GM21717 (cell line): ENCODE measurements at regions not wholly inside any gene's neighbourhood (a gene's known extent, or its start where the extent isn't known, plus 50 kb on each side); places are given as distances from the start of the nearest gene placed in this dataset.
A peak's percentile ranks its signal among the peaks of the same experiment; 100 is the strongest.
"Not testable (repeated sequence)": the region's sequence is repeated elsewhere in the genome, so short reads cannot be mapped to it uniquely, and the experiment has no call there.

Experiments
- ATAC-seq: cut with Tn5 transposase; IDR thresholded peaks from one replicate; pipeline ENCODE4 v1.9.1; 2021; ENCODE audit warnings: mild to moderate bottlenecking, moderate library complexity; ENCODE audit not compliant: unreplicated experiment

- ATAC-seq = no peak
Observed at GRCh38 chr7:138169441-138169851, 93.2 kb downstream of the AKR1D1 start.

GRCh38 chr7:138170298-138170697, 94.0 kb downstream of the AKR1D1 start:
- ATAC-seq = no peak

GRCh38 chr7:138170959-138171703, 94.9 kb downstream of the AKR1D1 start:
- ATAC-seq = peak; percentile 96

GRCh38 chr7:138173548-138173947, 97.3 kb downstream of the AKR1D1 start:
- ATAC-seq = no peak

- ATAC-seq = no peak
Observed at GRCh38 chr7:138176060-138176459, 99.8 kb downstream of the AKR1D1 start.

GRCh38 chr7:138184191-138184590, 107.9 kb downstream of the AKR1D1 start:
- no peak for ATAC-seq

- ATAC-seq = no peak
Observed at GRCh38 chr7:138185132-138185908, 109.1 kb downstream of the AKR1D1 start.

- ATAC-seq = no peak
Observed at GRCh38 chr7:138186951-138187351, 110.7 kb downstream of the AKR1D1 start.

GRCh38 chr7:138188290-138188858, 112.1 kb downstream of the AKR1D1 start:
- no peak for ATAC-seq

- ATAC-seq = no peak
Observed at GRCh38 chr7:138194567-138194966, 118.3 kb downstream of the AKR1D1 start.

- no peak for ATAC-seq
Observed at GRCh38 chr7:138195151-138195571, 118.9 kb downstream of the AKR1D1 start.

- ATAC-seq = not testable (repeated sequence)
Observed at GRCh38 chr7:138196503-138196946, 120.3 kb downstream of the AKR1D1 start.

GRCh38 chr7:138196971-138197896, 121.0 kb downstream of the AKR1D1 start:
- no peak for ATAC-seq

GRCh38 chr7:138204285-138204981, 128.2 kb downstream of the AKR1D1 start:
- no peak for ATAC-seq

GRCh38 chr7:138204982-138205298, 128.7 kb downstream of the AKR1D1 start:
- ATAC-seq = no peak

- no peak for ATAC-seq
Observed at GRCh38 chr7:138205614-138206150, 129.4 kb downstream of the AKR1D1 start.

GRCh38 chr7:138207555-138207971, 131.3 kb downstream of the AKR1D1 start:
- no peak for ATAC-seq

- ATAC-seq = no peak
Observed at GRCh38 chr7:138208142-138208570, 131.9 kb downstream of the AKR1D1 start.

- ATAC-seq = no peak
Observed at GRCh38 chr7:138208864-138209263, 132.6 kb downstream of the AKR1D1 start.

GRCh38 chr7:138212314-138212713, 136.1 kb downstream of the AKR1D1 start:
- ATAC-seq = no peak
